Retinal pigment epithelial cell (primary cell): ENCODE measurements at regions not wholly inside any gene's neighbourhood (a gene's known extent, or its start where the extent isn't known, plus 50 kb on each side); places are given as distances from the start of the nearest gene placed in this dataset.

Experiments
- DNase-seq: peaks from one replicate; pipeline ENCODE4 v3.0.0-alpha.2; 2010; ENCODE audit warnings: low read depth
- H3K4me3 ChIP-seq: 2 replicates; pipeline ENCODE4 v1.5.1; 2011; ENCODE audit warnings: mild to moderate bottlenecking, low read length, control low read depth, moderate library complexity
- CTCF ChIP-seq: conservative IDR thresholded peaks from 2 replicates; pipeline ENCODE4 v1.5.1; 2011; ENCODE audit warnings: low read depth, low read length, control low read depth, inconsistent platforms

GRCh38 chr17:71110326-71110725, 941.0 kb downstream of the KCNJ2 start:
- DNase-seq: no peak
- TF ChIP-seq CTCF: no peak
- H3K4me3 ChIP-seq: no peak overlapping the region

- H3K4me3 ChIP-seq: no peak overlapping the region
- TF ChIP-seq CTCF: no peak
- no peak for DNase-seq
Observed at GRCh38 chr17:71111460-71111859, 942.1 kb downstream of the KCNJ2 start.

GRCh38 chr17:71111934-71112333, 942.6 kb downstream of the KCNJ2 start:
- TF ChIP-seq CTCF: no peak
- no peak for DNase-seq
- no peak overlapping the region for H3K4me3 ChIP-seq

- TF ChIP-seq CTCF: no peak
- no peak for DNase-seq
- no peak overlapping the region for H3K4me3 ChIP-seq
Observed at GRCh38 chr17:71113347-71113746, 944.0 kb downstream of the KCNJ2 start.

GRCh38 chr17:71114911-71115668, 945.8 kb downstream of the KCNJ2 start:
- DNase-seq: peak; percentile 87
- H3K4me3 ChIP-seq: no peak overlapping the region
- TF ChIP-seq CTCF: no peak

- no peak for DNase-seq
- TF ChIP-seq CTCF: no peak
Observed at GRCh38 chr17:71115669-71115972, 946.3 kb downstream of the KCNJ2 start.

GRCh38 chr17:71117466-71117865, 948.1 kb downstream of the KCNJ2 start:
- no peak for TF ChIP-seq CTCF
- no peak overlapping the region for H3K4me3 ChIP-seq
- DNase-seq: no peak

More at GRCh38 chr17:71115669-71115972, 946.3 kb downstream of the KCNJ2 start:
- H3K4me3 ChIP-seq: no peak overlapping the region
